Parathyroid adenoma (tissue), 2 donors: ENCODE measurements at regions not wholly inside any gene's neighbourhood (a gene's known extent, or its start where the extent isn't known, plus 50 kb on each side); places are given as distances from the start of the nearest gene placed in this dataset.

ENCODE experiments used
- H2AFZ ChIP-seq: fragments of 300-600 bp; sonication (generic); one replicate; pipeline ENCODE4 v1.7.0; 2017; ENCODE audit warnings: antibody characterized with exemption, mild to moderate bottlenecking
- H3K27ac ChIP-seq: fragments of 300-600 bp; sonication (generic); one replicate; pipeline ENCODE4 v1.7.0; 2017
- H3K27me3 ChIP-seq: fragments of 300-600 bp; sonication (generic); one replicate; pipeline ENCODE4 v1.7.0; 2017; ENCODE audit warnings: low read length; ENCODE audit not compliant: control insufficient read depth, insufficient read depth
- H3K36me3 ChIP-seq: fragments of 300-600 bp; sonication (generic); one replicate; pipeline ENCODE4 v1.7.0; 2017; ENCODE audit warnings: low read length; ENCODE audit not compliant: control insufficient read depth, insufficient read depth
- H3K4me1 ChIP-seq: fragments of 300-600 bp; sonication (generic); one replicate; pipeline ENCODE4 v1.7.0; 2017; ENCODE audit warnings: control low read depth
- H3K4me2 ChIP-seq: fragments of 300-600 bp; sonication (generic); one replicate; pipeline ENCODE4 v1.7.0; 2017; ENCODE audit warnings: low read length
- H3K4me3 ChIP-seq: fragments of 300-600 bp; sonication (generic); one replicate; pipeline ENCODE4 v1.7.0; 2017; ENCODE audit warnings: low read depth, low read length
- H3K79me2 ChIP-seq: fragments of 300-600 bp; sonication (generic); one replicate; pipeline ENCODE4 v1.7.0; 2017; ENCODE audit warnings: control low read depth
- H3K9ac ChIP-seq: fragments of 300-600 bp; sonication (generic); one replicate; pipeline ENCODE4 v1.7.0; 2017; ENCODE audit warnings: mild to moderate bottlenecking
- H3K9me3 ChIP-seq: fragments of 300-600 bp; sonication (generic); one replicate; pipeline ENCODE4 v1.7.0; 2017; ENCODE audit warnings: low read length; ENCODE audit not compliant: control insufficient read depth
- TF ChIP-seq, protein P1 (sequence below): fragments of 300-600 bp; sonication (generic); IDR thresholded peaks from one replicate; pipeline ENCODE4 v1.7.0; 2017; ENCODE audit warnings: antibody characterized with exemption, mild to moderate bottlenecking
- donor health status: primary hyperparathyroidism.

DNA sequence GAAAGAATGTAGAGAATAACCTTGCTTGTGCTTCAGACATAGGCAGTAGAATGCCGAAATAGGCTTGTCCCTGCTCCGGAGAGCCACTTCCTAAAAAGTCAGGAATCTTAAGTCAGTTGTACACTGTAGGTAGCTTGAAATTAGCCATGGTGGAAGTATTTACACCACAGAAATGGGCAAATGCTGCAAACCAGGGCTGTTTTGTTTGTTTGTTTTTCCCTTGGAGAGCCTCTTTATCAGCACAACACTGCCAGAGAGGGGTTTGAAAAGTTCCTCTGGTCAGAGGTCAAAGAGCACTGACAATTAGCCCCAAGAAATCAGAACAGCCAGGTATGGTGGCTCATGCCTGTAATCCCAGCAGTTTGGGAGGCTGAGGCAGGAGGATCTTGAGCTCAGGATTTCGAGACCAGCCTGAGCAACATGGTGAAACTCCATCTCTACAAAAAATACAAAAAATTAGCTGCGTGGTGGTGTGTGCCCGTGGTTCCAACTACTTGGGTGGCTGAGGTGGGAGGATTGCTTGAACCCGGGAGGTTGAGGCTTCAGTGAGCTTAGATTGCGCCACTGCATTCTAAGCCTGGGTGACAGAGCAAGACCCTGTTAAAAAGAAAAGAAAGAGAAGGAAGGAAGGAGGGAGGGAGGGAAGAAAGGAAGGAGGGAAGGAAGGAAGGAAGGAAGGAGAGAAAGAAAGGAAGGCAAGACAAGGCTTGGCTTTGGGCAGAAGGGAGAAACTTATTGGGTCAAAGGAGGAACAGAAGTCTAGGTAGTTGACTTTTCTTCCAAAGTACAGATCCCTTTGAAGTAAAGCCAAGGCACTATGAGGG lies 61.0 kb upstream of the ZMYND8 start:
- H3K4me2 ChIP-seq = no peak overlapping the region
- no peaks in the 10 kb centered on the region for H3K9me3 ChIP-seq
- TF ChIP-seq, protein P1, sequence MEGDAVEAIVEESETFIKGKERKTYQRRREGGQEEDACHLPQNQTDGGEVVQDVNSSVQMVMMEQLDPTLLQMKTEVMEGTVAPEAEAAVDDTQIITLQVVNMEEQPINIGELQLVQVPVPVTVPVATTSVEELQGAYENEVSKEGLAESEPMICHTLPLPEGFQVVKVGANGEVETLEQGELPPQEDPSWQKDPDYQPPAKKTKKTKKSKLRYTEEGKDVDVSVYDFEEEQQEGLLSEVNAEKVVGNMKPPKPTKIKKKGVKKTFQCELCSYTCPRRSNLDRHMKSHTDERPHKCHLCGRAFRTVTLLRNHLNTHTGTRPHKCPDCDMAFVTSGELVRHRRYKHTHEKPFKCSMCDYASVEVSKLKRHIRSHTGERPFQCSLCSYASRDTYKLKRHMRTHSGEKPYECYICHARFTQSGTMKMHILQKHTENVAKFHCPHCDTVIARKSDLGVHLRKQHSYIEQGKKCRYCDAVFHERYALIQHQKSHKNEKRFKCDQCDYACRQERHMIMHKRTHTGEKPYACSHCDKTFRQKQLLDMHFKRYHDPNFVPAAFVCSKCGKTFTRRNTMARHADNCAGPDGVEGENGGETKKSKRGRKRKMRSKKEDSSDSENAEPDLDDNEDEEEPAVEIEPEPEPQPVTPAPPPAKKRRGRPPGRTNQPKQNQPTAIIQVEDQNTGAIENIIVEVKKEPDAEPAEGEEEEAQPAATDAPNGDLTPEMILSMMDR = no peak
- no peaks in the 10 kb centered on the region for H3K4me1 ChIP-seq
- H2AFZ ChIP-seq = no peak overlapping the region
- no peak overlapping the region for H3K27ac ChIP-seq
- no peak overlapping the region for H3K9ac ChIP-seq
- no peak overlapping the region for H3K4me3 ChIP-seq
- no peaks in the 10 kb centered on the region for H3K36me3 ChIP-seq
- H3K27me3 ChIP-seq = no peaks in the 10 kb centered on the region
- H3K79me2 ChIP-seq = no peaks in the 10 kb centered on the region

DNA sequence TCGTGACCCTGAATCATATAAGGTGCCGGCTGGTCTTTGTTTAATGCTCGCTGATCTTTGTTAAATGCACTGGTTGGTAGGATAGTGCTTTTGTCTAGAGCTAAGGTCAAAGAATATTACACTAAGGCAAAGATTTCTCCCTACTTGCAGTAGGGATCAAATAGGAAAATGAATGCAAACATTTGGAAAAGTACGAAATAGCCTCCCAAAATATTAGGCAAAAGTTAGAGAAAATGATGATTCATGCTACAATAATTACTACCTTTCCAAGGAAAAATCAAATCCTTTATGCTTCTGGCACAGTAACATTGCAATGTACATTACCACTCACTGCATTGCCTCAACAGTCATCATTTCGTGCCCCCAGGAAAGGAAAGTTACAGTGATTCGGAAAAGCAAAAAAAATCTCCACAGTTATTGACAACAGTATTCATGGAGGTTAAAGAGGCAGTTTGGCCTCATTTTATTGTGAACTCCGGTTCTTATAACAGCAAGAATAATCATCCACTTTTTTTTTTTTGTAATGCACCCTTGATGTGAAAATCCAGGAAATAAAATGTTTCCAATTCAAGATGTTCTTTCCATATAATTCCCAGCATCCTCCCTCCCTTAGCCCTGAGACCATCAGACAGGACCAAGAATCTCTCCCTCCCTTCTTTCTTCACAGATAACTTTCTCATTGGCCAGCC lies 61.7 kb upstream of the ZMYND8 start:
- Histone ChIP-seq H3K36me3 (no peaks in the 10 kb centered on the region), H2AFZ (no peak overlapping the region), H3K9me3 (no peaks in the 10 kb centered on the region), H3K9ac (no peak overlapping the region), H3K4me2 (no peak overlapping the region), H3K27me3 (no peaks in the 10 kb centered on the region), H3K4me3 (no peak overlapping the region), H3K4me1 (no peaks in the 10 kb centered on the region), H3K27ac (no peak overlapping the region), H3K79me2 (no peaks in the 10 kb centered on the region)
- TF ChIP-seq, protein P1 = no peak

DNA sequence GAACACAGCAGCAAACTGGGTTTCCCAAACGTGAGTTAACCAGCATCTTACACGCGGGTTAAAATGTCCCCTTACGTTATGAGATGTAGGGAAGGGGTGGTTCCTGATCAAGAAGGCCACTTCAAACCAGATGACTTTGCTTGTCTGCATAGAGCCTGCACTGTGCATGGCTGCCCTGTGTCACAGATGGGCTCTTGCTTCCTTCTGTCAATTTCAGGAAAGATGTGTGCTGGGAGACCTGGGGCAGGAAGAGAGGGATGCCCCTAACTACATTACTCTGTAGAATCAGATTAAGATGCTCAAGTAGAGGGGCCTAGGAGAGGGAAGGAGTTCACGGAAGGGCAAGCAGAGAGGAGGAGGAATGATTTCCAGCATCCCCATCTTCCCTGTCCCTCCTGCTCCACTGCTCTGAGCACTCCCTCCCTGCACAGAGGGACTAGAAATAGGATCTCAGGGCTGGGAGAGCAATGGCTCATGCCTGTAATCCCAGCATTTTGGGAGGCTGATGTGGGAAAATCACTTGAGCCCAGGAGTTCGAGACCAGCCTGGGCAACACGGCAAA lies 63.5 kb upstream of the ZMYND8 start:
- H3K36me3 ChIP-seq = no peaks in the 10 kb centered on the region
- H3K4me3 ChIP-seq = no peak overlapping the region
- no peaks in the 10 kb centered on the region for H3K9me3 ChIP-seq
- H3K9ac ChIP-seq = no peak overlapping the region
- no peaks in the 10 kb centered on the region for H3K79me2 ChIP-seq
- no peaks in the 10 kb centered on the region for H3K4me1 ChIP-seq
- no peak overlapping the region for H3K4me2 ChIP-seq
- TF ChIP-seq, protein P1 = no peak
- H3K27me3 ChIP-seq = no peaks in the 10 kb centered on the region
- no peak overlapping the region for H2AFZ ChIP-seq
- no peak overlapping the region for H3K27ac ChIP-seq

DNA sequence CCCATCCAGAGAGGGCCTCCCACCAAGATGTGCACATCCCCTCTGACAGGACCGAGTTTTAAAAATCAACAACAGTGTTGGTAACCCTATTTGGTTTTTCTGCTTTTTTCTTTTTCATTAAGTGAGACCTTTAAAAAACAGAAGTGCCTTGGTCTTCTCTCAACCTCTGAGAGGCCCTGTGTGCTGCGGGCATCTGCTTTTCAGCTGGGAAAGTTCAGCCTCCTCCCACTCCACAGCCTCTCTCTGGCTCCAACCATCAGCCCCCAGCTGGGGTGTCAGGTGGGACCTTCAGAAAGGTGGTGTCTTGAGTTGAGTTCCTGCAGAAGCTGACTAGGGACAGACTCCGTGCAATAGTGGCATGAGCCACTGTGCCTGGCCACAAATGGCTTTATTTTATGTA lies 64.6 kb upstream of the ZMYND8 start:
- Histone ChIP-seq H3K79me2 (no peaks in the 10 kb centered on the region), H3K4me3 (no peak overlapping the region), H3K27me3 (no peaks in the 10 kb centered on the region), H3K27ac (no peak overlapping the region), H3K9me3 (no peaks in the 10 kb centered on the region), H3K36me3 (no peaks in the 10 kb centered on the region), H2AFZ (no peak overlapping the region), H3K4me1 (no peaks in the 10 kb centered on the region), H3K4me2 (no peak overlapping the region), H3K9ac (no peak overlapping the region)
- TF ChIP-seq, protein P1 = no peak
